Mesenchymal stem cell (in vitro differentiated cells and primary cell): ENCODE measurements at regions not wholly inside any gene's neighbourhood (a gene's known extent, or its start where the extent isn't known, plus 50 kb on each side); places are given as distances from the start of the nearest gene placed in this dataset.

Experiments used
- DNase-seq: peaks from one replicate; pipeline ENCODE4 v3.0.0-alpha.2; 2013
- H2AFZ ChIP-seq: one replicate; pipeline ENCODE4 v1.6.1; 2013; ENCODE audit warnings: low read depth, mild to moderate bottlenecking, control low read depth, inconsistent platforms, low read length, moderate library complexity
- H2AK5ac ChIP-seq: 2 replicates; pipeline ENCODE4 v1.6.1; 2013; ENCODE audit warnings: low read length, moderate library complexity, mild to moderate bottlenecking, inconsistent platforms; ENCODE audit not compliant: severe bottlenecking
- H2BK120ac ChIP-seq: one replicate; pipeline ENCODE4 v1.6.1; 2013; ENCODE audit warnings: low read depth, mild to moderate bottlenecking, inconsistent platforms, low read length, moderate library complexity
- H2BK12ac ChIP-seq, 2 experiments: one replicate each; pipeline ENCODE4 v1.6.1; 2013; ENCODE audit warnings: inconsistent platforms in 2 of 2, low read length in 2 of 2, mild to moderate bottlenecking in 2 of 2, moderate library complexity in 2 of 2, control low read depth in 1 of 2
- H2BK15ac ChIP-seq: one replicate; pipeline ENCODE4 v1.6.1; 2013; ENCODE audit warnings: mild to moderate bottlenecking, low read depth, inconsistent platforms; ENCODE audit not compliant: poor library complexity, severe bottlenecking
- H2BK5ac ChIP-seq: 2 replicates; pipeline ENCODE4 v1.6.1; 2013; ENCODE audit warnings: low read depth, mild to moderate bottlenecking, low read length, control low read depth, inconsistent platforms; ENCODE audit not compliant: poor library complexity, severe bottlenecking
- H3K14ac ChIP-seq, 2 experiments: one replicate each; pipeline ENCODE4 v1.6.1; 2013; ENCODE audit warnings: inconsistent platforms in 2 of 2, low read length in 2 of 2, control low read depth in 1 of 2, mild to moderate bottlenecking in 1 of 2, moderate library complexity in 1 of 2
- H3K18ac ChIP-seq, 2 experiments: one replicate each; pipeline ENCODE4 v1.6.1; 2013; ENCODE audit warnings: inconsistent platforms in 2 of 2, low read length in 2 of 2, control low read depth in 1 of 2, low read depth in 1 of 2, mild to moderate bottlenecking in 1 of 2
- H3K23ac ChIP-seq, 2 experiments: one replicate each; pipeline ENCODE4 v1.6.1; 2013; ENCODE audit warnings: inconsistent platforms in 2 of 2, low read length in 2 of 2, mild to moderate bottlenecking in 2 of 2, moderate library complexity in 2 of 2, control low read depth in 1 of 2
- H3K27ac ChIP-seq: 2 replicates; pipeline ENCODE4 v1.5.1; 2013; ENCODE audit warnings: mild to moderate bottlenecking, moderate library complexity, low read length, control low read depth, inconsistent platforms; ENCODE audit not compliant: poor library complexity, severe bottlenecking
- H3K27me3 ChIP-seq, 2 experiments: 2 replicates each; pipeline versions ENCODE4 v1.6.1 to v1.7.0; 2013; ENCODE audit warnings: low read length in 2 of 2, mild to moderate bottlenecking in 2 of 2, moderate library complexity in 2 of 2, control low read depth in 1 of 2, inconsistent platforms in 1 of 2; ENCODE audit not compliant: control insufficient read depth in 1 of 2, insufficient read depth in 1 of 2
- H3K36me3 ChIP-seq, 2 experiments: 2 replicates each; pipeline versions ENCODE4 v1.6.1 to v1.7.0; 2013; ENCODE audit warnings: low read length in 2 of 2, control low read depth in 1 of 2, inconsistent platforms in 1 of 2, low read depth in 1 of 2, mild to moderate bottlenecking in 1 of 2; ENCODE audit not compliant: insufficient read depth in 2 of 2, control insufficient read depth in 1 of 2
- H3K4ac ChIP-seq, 2 experiments: one replicate each; pipeline ENCODE4 v1.6.1; 2013; ENCODE audit warnings: inconsistent platforms in 2 of 2, low read length in 2 of 2, mild to moderate bottlenecking in 2 of 2, moderate library complexity in 2 of 2, control low read depth in 1 of 2, low read depth in 1 of 2
- H3K4me1 ChIP-seq: 2 replicates; pipeline ENCODE4 v1.6.1; 2013; ENCODE audit warnings: low read depth, low read length, control low read depth; ENCODE audit not compliant: control insufficient read depth, insufficient read depth
- H3K4me2 ChIP-seq: 2 replicates; pipeline ENCODE4 v1.6.1; 2013; ENCODE audit warnings: low read length, mild to moderate bottlenecking, inconsistent platforms; ENCODE audit not compliant: poor library complexity, severe bottlenecking
- H3K4me3 ChIP-seq, 2 experiments: 2 replicates each; pipeline versions ENCODE4 v1.5.1 to v1.7.0; 2013; ENCODE audit warnings: low read length in 2 of 2, mild to moderate bottlenecking in 2 of 2, control low read depth in 1 of 2, low read depth in 1 of 2; ENCODE audit not compliant: insufficient read depth in 1 of 2
- H3K79me1 ChIP-seq: replicated peaks from 2 replicates; pipeline ENCODE4 v1.6.1; 2013; ENCODE audit warnings: mild to moderate bottlenecking, control low read depth, low read length, inconsistent platforms; ENCODE audit not compliant: poor library complexity, severe bottlenecking
- H3K9ac ChIP-seq: 2 replicates; pipeline ENCODE4 v1.7.0; 2013; ENCODE audit warnings: mild to moderate bottlenecking, low read length, moderate library complexity
- H3K9me3 ChIP-seq: 2 replicates; pipeline ENCODE4 v1.7.0; 2013; ENCODE audit warnings: mild to moderate bottlenecking, low read length; ENCODE audit not compliant: control insufficient read depth
- H4K8ac ChIP-seq: one replicate; pipeline ENCODE4 v1.6.1; 2013; ENCODE audit warnings: inconsistent platforms, mild to moderate bottlenecking, low read length, moderate library complexity
- H4K91ac ChIP-seq: one replicate; pipeline ENCODE4 v1.6.1; 2013; ENCODE audit warnings: mild to moderate bottlenecking, low read length, inconsistent platforms
- WGBS: methylation state at CpG from one replicate; pipeline ENCODE4 v1.1.7; 2013; ENCODE audit warnings: mixed read lengths; 5-methylcytosine and 5-hydroxymethylcytosine counted together

- H3K36me3 ChIP-seq, result no peaks in the 10 kb centered on the region
- no peak for DNase-seq
- no peak overlapping the region for H2BK12ac ChIP-seq
- H3K9ac ChIP-seq, result no peak overlapping the region
- H3K79me1 ChIP-seq, result no peaks in the 10 kb centered on the region
- H2BK5ac ChIP-seq, result no peak overlapping the region
- H2AFZ ChIP-seq, result no peak overlapping the region
- H4K8ac ChIP-seq, result no peak overlapping the region
- no peak overlapping the region for H2BK120ac ChIP-seq
- H3K14ac ChIP-seq, result no peak overlapping the region
- 95% methylated on average over 2 of the region's 2 CpGs for WGBS
- H2AK5ac ChIP-seq, result no peak overlapping the region
- H3K4me2 ChIP-seq, result no peak overlapping the region
- H4K91ac ChIP-seq, result no peak overlapping the region
- H3K9me3 ChIP-seq, result no peaks in the 10 kb centered on the region
- H3K4me3 ChIP-seq, result no peak overlapping the region
- no peak overlapping the region for H3K18ac ChIP-seq
- H3K4ac ChIP-seq, result no peak overlapping the region
- no peak overlapping the region for H3K23ac ChIP-seq
- no peak overlapping the region for H2BK15ac ChIP-seq
- no peaks in the 10 kb centered on the region for H3K27me3 ChIP-seq
- H3K27ac ChIP-seq, result no peak overlapping the region
- no peaks in the 10 kb centered on the region for H3K4me1 ChIP-seq
Measured at GRCh38 chr2:113827426-113827825, 62.5 kb upstream of the ACTR3 start.

GRCh38 chr2:113826346-113827285, 63.3 kb upstream of the ACTR3 start:
- H3K4me2 ChIP-seq, result no peak overlapping the region
- no peak overlapping the region for H2BK120ac ChIP-seq
- no peak overlapping the region for H3K27ac ChIP-seq
- no peaks in the 10 kb centered on the region for H3K36me3 ChIP-seq
- no peak overlapping the region for H4K91ac ChIP-seq
- H3K4me1 ChIP-seq, result no peaks in the 10 kb centered on the region
- H3K9me3 ChIP-seq, result no peaks in the 10 kb centered on the region
- H3K14ac ChIP-seq, result no peak overlapping the region
- H3K4me3 ChIP-seq, result no peak overlapping the region
- H3K79me1 ChIP-seq, result no peaks in the 10 kb centered on the region
- no peak overlapping the region for H3K23ac ChIP-seq
- H2BK12ac ChIP-seq, result no peak overlapping the region
- no peak overlapping the region for H2BK5ac ChIP-seq
- DNase-seq, result no peak
- H2AK5ac ChIP-seq, result no peak overlapping the region
- no peak overlapping the region for H2BK15ac ChIP-seq
- H3K18ac ChIP-seq, result no peak overlapping the region
- H2AFZ ChIP-seq, result no peak overlapping the region
- no peak overlapping the region for H3K4ac ChIP-seq
- H3K9ac ChIP-seq, result no peak overlapping the region
- 53% methylated on average over 3 of the region's 4 CpGs for WGBS
- H4K8ac ChIP-seq, result no peak overlapping the region
- H3K27me3 ChIP-seq, result no peaks in the 10 kb centered on the region

GRCh38 chr2:113823716-113824595, 65.9 kb upstream of the ACTR3 start:
- Histone ChIP-seq H4K91ac (no peak overlapping the region), H2AFZ (no peak overlapping the region), H4K8ac (no peak overlapping the region), H3K18ac (no peak overlapping the region), H2BK15ac (no peak overlapping the region), H3K4ac (no peak overlapping the region), H3K4me2 (no peak overlapping the region), H3K79me1 (no peaks in the 10 kb centered on the region), H3K14ac (no peak overlapping the region), H2AK5ac (no peak overlapping the region), H2BK12ac (no peak overlapping the region), H3K23ac (no peak overlapping the region), H3K4me1 (peaks cover 2% of the 10 kb centered on the region), H3K9me3 (no peaks in the 10 kb centered on the region), H3K27ac (no peak overlapping the region), H3K27me3 (no peaks in the 10 kb centered on the region), H3K4me3 (no peak overlapping the region), H2BK120ac (no peak overlapping the region), H3K9ac (peak overlapping the region; percentile 55), H3K36me3 (no peaks in the 10 kb centered on the region), H2BK5ac (no peak overlapping the region)
- DNase-seq, result no peak
- WGBS, result 74% methylated on average over 4 of the region's 4 CpGs
